Pancreas (tissue), 10 donors: ENCODE measurements at regions not wholly inside any gene's neighbourhood (a gene's known extent, or its start where the extent isn't known, plus 50 kb on each side); places are given as distances from the start of the nearest gene placed in this dataset.

Experiments used
- ATAC-seq, 4 donors: fragments of 200-7000 bp; cut with Tn5 transposase; one replicate each; pipeline versions ENCODE4 v1.8.0 to v1.9.1; 2020; ENCODE audit warnings: mild to moderate bottlenecking in 4 of 4, moderate library complexity in 4 of 4
- DNase-seq, 6 donors: peaks; one replicate each; pipeline ENCODE4 v3.0.0-alpha.2; 2020
- FAIRE-seq: peaks from 2 replicates; lab custom pipeline; 2012; peaks lifted over from hg19 to GRCh38; lab: Jason Lieb, UNC
- H3K27ac ChIP-seq, 4 donors: fragments of 200-600 bp; sonication (generic); 1 replicate in 3 of 4; 2 replicates in 1 of 4; pipeline versions ENCODE4 v1.5.0 to v1.8.0; 2020
- H3K27me3 ChIP-seq, 4 donors: fragments of 200-600 bp; one replicate each; pipeline ENCODE4 v1.8.0; 2021
- H3K36me3 ChIP-seq, 3 donors: fragments of 200-600 bp; sonication (generic) in 1 of 3; one replicate each; pipeline versions ENCODE4 v1.5.0 to v1.8.0; 2020 to 2021
- H3K4me1 ChIP-seq, 3 donors: fragments of 200-600 bp; one replicate each; pipeline ENCODE4 v1.8.0; 2021
- H3K4me3 ChIP-seq, 4 donors: fragments of 200-600 bp; sonication (generic) in 2 of 4; one replicate each; pipeline versions ENCODE4 v1.5.0 to v1.8.0; 2020 to 2021
- H3K9me3 ChIP-seq, 4 donors: fragments of 200-600 bp; one replicate each; pipeline ENCODE4 v1.8.0; 2021
- WGBS, 2 donors: extraction: QIAGEN DNeasy Blood & Tissue Kit; methylation state at CpG; one replicate each; pipeline ENCODE4 v1.1.7; 2013; 5-methylcytosine and 5-hydroxymethylcytosine counted together
- intact Hi-C, 3 donors: fragments of 100-400 bp; cut with DNase I; formaldehyde crosslinking; loops; one replicate each; pipeline versions ENCODE4 v1.11.1 to v1.14.2; 2022
- TF ChIP-seq, protein P1 (sequence below), 4 donors: fragments of 200-600 bp; sonication (generic) in 3 of 4; IDR thresholded peaks; one replicate each; pipeline versions ENCODE4 v1.5.0 to v1.8.0; 2021; ENCODE audit warnings: antibody characterized with exemption in 4 of 4
- donor health status: healthy with polysubstance abuse.
- donor health status: DM: no; HTN: no; CAD: no; lungs with moderate emphysema.
- donor health status: DM: no; HTN: no; CAD: no.
- donor health status: control.
- donor health status: control.
- donor health status: Bipolar disorder and iron deficiency.
- donor health status: DM: yes; HTN: yes; CAD: no.
- donor health status: DM: no; HTN: no; CAD: no.
- donor health status: DM: no; HTN: no; CAD: no.
- donor health status: DM: yes; HTN: yes; CAD: no.

DNA sequence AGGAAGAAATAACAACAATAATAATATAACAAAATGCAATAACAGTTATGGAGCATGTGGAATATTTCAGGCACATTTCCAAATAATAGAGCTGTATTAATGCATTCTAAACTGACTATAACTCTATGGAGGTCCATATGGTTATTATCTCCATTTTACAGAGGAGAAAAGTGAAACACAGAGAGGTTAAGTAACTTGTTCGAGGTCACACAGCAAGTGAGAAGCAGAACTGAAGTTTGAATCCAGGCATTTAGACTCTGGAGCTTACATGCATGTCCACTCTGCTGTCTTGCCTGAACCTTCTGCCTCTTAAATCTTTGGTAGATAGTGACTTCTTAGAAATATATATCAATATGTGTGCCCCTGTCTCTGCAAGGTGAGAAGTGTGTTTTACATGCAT lies 350.8 kb downstream of the GADD45G start:
- Histone ChIP-seq H3K27ac (no peak overlapping the region), H3K4me3 (no peak overlapping the region), H3K36me3 (no peaks in the 10 kb centered on the region), H3K27me3 (no peaks in the 10 kb centered on the region), H3K4me1 (no peaks in the 10 kb centered on the region), H3K9me3 (no peaks in the 10 kb centered on the region)
- FAIRE-seq (no peak), DNase-seq (no peak), ATAC-seq (no peak)
- intact Hi-C loops: no loop called here
- TF ChIP-seq, protein P1, sequence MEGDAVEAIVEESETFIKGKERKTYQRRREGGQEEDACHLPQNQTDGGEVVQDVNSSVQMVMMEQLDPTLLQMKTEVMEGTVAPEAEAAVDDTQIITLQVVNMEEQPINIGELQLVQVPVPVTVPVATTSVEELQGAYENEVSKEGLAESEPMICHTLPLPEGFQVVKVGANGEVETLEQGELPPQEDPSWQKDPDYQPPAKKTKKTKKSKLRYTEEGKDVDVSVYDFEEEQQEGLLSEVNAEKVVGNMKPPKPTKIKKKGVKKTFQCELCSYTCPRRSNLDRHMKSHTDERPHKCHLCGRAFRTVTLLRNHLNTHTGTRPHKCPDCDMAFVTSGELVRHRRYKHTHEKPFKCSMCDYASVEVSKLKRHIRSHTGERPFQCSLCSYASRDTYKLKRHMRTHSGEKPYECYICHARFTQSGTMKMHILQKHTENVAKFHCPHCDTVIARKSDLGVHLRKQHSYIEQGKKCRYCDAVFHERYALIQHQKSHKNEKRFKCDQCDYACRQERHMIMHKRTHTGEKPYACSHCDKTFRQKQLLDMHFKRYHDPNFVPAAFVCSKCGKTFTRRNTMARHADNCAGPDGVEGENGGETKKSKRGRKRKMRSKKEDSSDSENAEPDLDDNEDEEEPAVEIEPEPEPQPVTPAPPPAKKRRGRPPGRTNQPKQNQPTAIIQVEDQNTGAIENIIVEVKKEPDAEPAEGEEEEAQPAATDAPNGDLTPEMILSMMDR (IDR thresholded peaks at IDR 0.05): no peak
- WGBS, 2 donors: 87 to 90% methylated on average over 1 of the region's 1 CpG

DNA sequence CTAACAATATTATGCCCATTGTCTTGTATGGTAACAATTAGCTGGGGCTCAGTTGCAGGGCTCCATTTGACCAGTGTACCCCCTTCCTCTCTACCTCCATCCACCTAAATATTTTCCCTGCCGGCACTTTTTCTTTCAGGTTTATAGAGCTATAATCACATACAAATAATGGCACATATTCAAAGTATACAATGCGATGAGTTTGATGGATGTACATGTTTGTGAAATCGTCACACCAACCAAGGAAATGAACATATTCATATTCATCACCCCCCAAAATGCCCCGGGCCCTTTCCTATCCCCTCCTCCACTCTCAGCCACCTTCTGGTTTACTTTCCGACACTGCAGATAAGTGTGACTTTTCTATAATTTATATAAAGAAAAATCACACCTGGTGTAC lies 351.5 kb downstream of the GADD45G start:
- whole genome bisulfite sequencing, 2 donors: 34 to 39% methylated on average over 5 of the region's 5 CpGs
- no peak for ATAC-seq
- Histone ChIP-seq H3K27ac (no peak overlapping the region), H3K27me3 (no peaks in the 10 kb centered on the region), H3K9me3 (no peaks in the 10 kb centered on the region), H3K4me1 (no peaks in the 10 kb centered on the region), H3K4me3 (no peak overlapping the region), H3K36me3 (no peaks in the 10 kb centered on the region)
- intact Hi-C loops: no loop called here
- no peak for FAIRE-seq
- DNase-seq: no peak
- TF ChIP-seq, protein P1 (IDR thresholded peaks at IDR 0.05): no peak

DNA sequence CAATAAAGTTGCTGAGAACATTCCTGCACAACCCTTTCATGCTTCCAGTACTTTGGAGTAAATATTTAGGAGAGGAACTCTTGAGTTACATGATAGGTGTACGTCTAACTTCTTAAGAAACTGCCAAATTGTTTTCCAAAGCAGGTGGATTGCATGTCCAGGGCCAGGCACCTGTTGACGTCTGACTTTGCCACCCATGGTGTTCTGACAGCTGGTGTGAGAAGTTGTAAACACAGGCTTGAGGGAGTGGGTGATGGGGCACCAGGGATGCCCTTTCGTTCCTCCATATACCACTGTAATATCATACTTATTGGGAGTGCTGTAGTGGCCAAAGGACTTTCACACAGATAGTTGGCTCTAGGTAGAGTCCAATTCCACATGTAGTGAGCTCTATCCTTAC lies 352.1 kb downstream of the GADD45G start:
- no peaks in the 10 kb centered on the region for H3K4me1 ChIP-seq
- DNase-seq (no peak), ATAC-seq (peak in 1 of 4 donors; percentile 22), FAIRE-seq (no peak)
- no peak overlapping the region for H3K4me3 ChIP-seq
- no peaks in the 10 kb centered on the region for H3K9me3 ChIP-seq
- no peak overlapping the region for H3K27ac ChIP-seq
- WGBS, 2 donors: 46 to 53% methylated on average over 3 of the region's 3 CpGs
- H3K27me3 ChIP-seq: no peaks in the 10 kb centered on the region
- intact Hi-C loops: no loop called here
- no peaks in the 10 kb centered on the region for H3K36me3 ChIP-seq
- TF ChIP-seq, protein P1 (IDR thresholded peaks at IDR 0.05): no peak

DNA sequence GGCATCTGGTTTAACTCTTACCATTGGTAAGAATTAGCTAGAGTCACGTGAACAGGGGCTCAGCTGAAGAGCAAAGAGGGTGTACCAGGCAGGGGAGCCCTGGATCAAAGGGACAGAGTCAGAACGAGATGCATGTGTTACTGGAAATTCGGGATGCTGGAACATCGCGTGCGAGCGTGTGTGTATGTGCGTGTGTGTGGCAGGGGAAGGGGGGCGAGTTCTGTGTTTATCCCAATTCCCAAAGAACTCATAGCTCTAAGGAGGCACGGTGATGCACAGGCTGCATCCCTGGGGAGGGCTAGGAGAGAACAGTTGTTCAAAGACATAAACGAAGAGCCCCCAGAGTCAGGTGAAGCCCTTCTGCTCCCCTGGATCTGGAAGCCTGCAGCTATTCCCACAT lies 353.3 kb downstream of the GADD45G start:
- H3K9me3 ChIP-seq: no peaks in the 10 kb centered on the region
- H3K36me3 ChIP-seq: no peaks in the 10 kb centered on the region
- FAIRE-seq (no peak), ATAC-seq (no peak), DNase-seq (no peak)
- TF ChIP-seq, protein P1 (IDR thresholded peaks at IDR 0.05): no peak
- WGBS, 2 donors: 87 to 89% methylated on average over 11 of the region's 11 CpGs
- H3K4me1 ChIP-seq: no peaks in the 10 kb centered on the region
- no peak overlapping the region for H3K27ac ChIP-seq
- intact Hi-C loops: no loop called here
- no peaks in the 10 kb centered on the region for H3K27me3 ChIP-seq
- no peak overlapping the region for H3K4me3 ChIP-seq

DNA sequence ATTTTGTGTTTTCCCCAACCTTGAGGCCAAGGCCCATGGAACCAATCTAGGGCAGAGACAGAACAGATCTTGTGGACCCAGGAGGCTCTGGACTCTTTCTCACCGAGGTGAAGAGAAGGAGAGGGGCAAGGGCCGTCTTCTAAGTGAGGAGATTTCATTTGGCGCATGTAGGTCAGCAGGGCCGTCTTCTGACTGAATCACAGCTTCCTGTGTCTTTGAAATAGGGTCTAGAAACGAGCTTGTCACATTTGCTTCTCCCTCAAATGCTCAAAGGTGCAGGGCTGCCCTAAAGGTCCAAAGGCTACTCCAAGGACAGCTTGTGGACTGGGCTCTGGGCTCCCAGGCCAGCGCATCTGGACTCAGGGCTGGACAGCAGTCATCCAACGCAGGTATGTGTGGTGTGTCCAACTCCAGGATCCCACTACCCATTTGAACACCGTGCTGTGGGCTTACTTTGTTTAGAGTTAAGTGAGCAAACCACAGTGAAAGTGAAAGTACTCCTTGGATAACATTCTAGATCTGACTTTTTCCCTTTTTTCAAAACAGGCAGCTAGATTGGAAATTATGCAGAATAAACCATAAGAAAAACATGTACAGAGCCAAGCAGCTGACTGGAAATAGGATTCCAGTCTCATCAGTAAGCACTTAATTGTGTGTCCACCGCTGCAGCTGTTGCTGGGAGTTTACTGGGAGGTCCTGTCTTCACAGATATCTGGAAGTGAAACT lies 357.0 kb downstream of the GADD45G start:
- WGBS, 2 donors: 76 to 83% methylated on average over 9 of the region's 9 CpGs
- ATAC-seq (peak in 1 of 4 donors; percentile 46), FAIRE-seq (no peak), DNase-seq (no peak)
- no peaks in the 10 kb centered on the region for H3K27me3 ChIP-seq
- H3K36me3 ChIP-seq: no peaks in the 10 kb centered on the region
- intact Hi-C loops: no loop called here
- no peaks in the 10 kb centered on the region for H3K4me1 ChIP-seq
- H3K9me3 ChIP-seq: no peaks in the 10 kb centered on the region
- H3K27ac ChIP-seq: no peak overlapping the region
- no peak overlapping the region for H3K4me3 ChIP-seq
- TF ChIP-seq, protein P1 (IDR thresholded peaks at IDR 0.05): no peak
